ENCODE measurements at regions not wholly inside any gene's neighbourhood (a gene's known extent, or its start where the extent isn't known, plus 50 kb on each side); places are given as distances from the start of the nearest gene placed in this dataset.

- no peak for TF ChIP-seq KDM1A (IDR thresholded peaks at IDR 0.05)
- TF ChIP-seq LARP7 (IDR thresholded peaks at IDR 0.05) = no peak
Observed at GRCh38 chr6:19150307-19150706, 686.9 kb upstream of the ID4 start (continued).

- Histone ChIP-seq H4K20me1 (replicated peaks; ENCODE audit: control insufficient read depth, insufficient read depth, low read length) (no peaks in the 10 kb centered on the region), H3K9me1 (ENCODE audit: control insufficient read depth, insufficient read depth, low read length) (no peaks in the 10 kb centered on the region), H3K36me3 (ENCODE audit: control insufficient read depth, insufficient read depth, low read length) (no peaks in the 10 kb centered on the region), H3K79me2 (ENCODE audit: control insufficient read depth, insufficient read depth, low read length) (no peaks in the 10 kb centered on the region), H3K27ac (ENCODE audit: extremely low read depth, low read depth, low read length) (no peak overlapping the region), H3K27me3 (ENCODE audit: control insufficient read depth in 2 of 2, insufficient read depth in 2 of 2, low read length in 2 of 2) (no peaks in the 10 kb centered on the region), H3K4me3 (no peak overlapping the region), H3K4me1 (replicated peaks in 1 of 2; ENCODE audit: control insufficient read depth in 2 of 2, insufficient read depth in 2 of 2, low read length in 2 of 2) (no peaks in the 10 kb centered on the region), H3K9ac (ENCODE audit: insufficient read depth in 1 of 2, low read depth in 2 of 2, low read length in 2 of 2) (no peak overlapping the region), H3K4me2 (ENCODE audit: insufficient read depth, low read length) (no peak overlapping the region), H3K9me3 (replicated peaks; ENCODE audit: control insufficient read depth, insufficient read depth, low read depth, low read length) (no peaks in the 10 kb centered on the region), H2AFZ (ENCODE audit: low read depth, low read length) (no peak overlapping the region)
- FAIRE-seq (no peak), DNase-seq (ENCODE audit: extremely low read depth in 1 of 4, low spot score in 3 of 4) (no peak), ATAC-seq (no peak)
- under 1% methylated on average over 7 of the region's 7 CpGs for WGBS (ENCODE audit: insufficient coverage, low coverage, missing lambda C conversion rate)
- no TSS peak for BruUV-seq (replicated peaks)
- ChIA-PET POLR2A (no interaction called here), CTCF (ENCODE audit: low intra/inter-chr PET ratio) (no interaction called here)
- no peak for TF ChIP-seq FOXM1 (IDR thresholded peaks at IDR 0.05; ENCODE audit: low read depth)
- no peak for TF ChIP-seq FOXM1 (CRISPR knock-in tag; IDR thresholded peaks at IDR 0.05; ENCODE audit: low read depth)
- TF ChIP-seq IFI16 (CRISPR knock-in tag; IDR thresholded peaks at IDR 0.05) = no peak
- no peak for TF ChIP-seq EHMT2 (IDR thresholded peaks at IDR 0.05)
- TF ChIP-seq NFIC (IDR thresholded peaks at IDR 0.05) = no peak
- TF ChIP-seq ZKSCAN3 (CRISPR knock-in tag; IDR thresholded peaks at IDR 0.05) = no peak
- TF ChIP-seq KHSRP (IDR thresholded peaks at IDR 0.05) = no peak
- no peak for TF ChIP-seq SRF (CRISPR knock-in tag; IDR thresholded peaks at IDR 0.05)
- no peak for TF ChIP-seq ZBTB7A (IDR thresholded peaks at IDR 0.05; ENCODE audit: borderline replicate concordance, control insufficient read depth, low read depth, low read length)
- TF ChIP-seq FIP1L1 (IDR thresholded peaks at IDR 0.05; ENCODE audit: low read depth, low read length, poor library complexity, severe bottlenecking) = no peak
- no peak for TF ChIP-seq THAP7 (CRISPR knock-in tag; IDR thresholded peaks at IDR 0.05)
- no peak for TF ChIP-seq HNRNPL (IDR thresholded peaks at IDR 0.05; ENCODE audit: low read depth, low read length)
- TF ChIP-seq ZNF232 (CRISPR knock-in tag; IDR thresholded peaks at IDR 0.05) = no peak
- TF ChIP-seq ZC3H4 (CRISPR knock-in tag; IDR thresholded peaks at IDR 0.05; ENCODE audit: borderline replicate concordance) = no peak
- TF ChIP-seq THRB (CRISPR knock-in tag; conservative IDR thresholded peaks at IDR 0.05) = no peak
- no peak for TF ChIP-seq E2F4 (CRISPR knock-in tag; IDR thresholded peaks at IDR 0.05; ENCODE audit: low read depth)
- TF ChIP-seq ZNF695 (CRISPR knock-in tag; IDR thresholded peaks at IDR 0.05) = no peak
- in situ Hi-C loops (cut with MboI) (no loop called here), intact Hi-C loops (cut with micrococcal nuclease) (no loop called here)
Observed at GRCh38 chr6:19153270-19153980, 683.7 kb upstream of the ID4 start.
